ENCODE measurements at regions not wholly inside any gene's neighbourhood (a gene's known extent, or its start where the extent isn't known, plus 50 kb on each side); places are given as distances from the start of the nearest gene placed in this dataset.

DNA sequence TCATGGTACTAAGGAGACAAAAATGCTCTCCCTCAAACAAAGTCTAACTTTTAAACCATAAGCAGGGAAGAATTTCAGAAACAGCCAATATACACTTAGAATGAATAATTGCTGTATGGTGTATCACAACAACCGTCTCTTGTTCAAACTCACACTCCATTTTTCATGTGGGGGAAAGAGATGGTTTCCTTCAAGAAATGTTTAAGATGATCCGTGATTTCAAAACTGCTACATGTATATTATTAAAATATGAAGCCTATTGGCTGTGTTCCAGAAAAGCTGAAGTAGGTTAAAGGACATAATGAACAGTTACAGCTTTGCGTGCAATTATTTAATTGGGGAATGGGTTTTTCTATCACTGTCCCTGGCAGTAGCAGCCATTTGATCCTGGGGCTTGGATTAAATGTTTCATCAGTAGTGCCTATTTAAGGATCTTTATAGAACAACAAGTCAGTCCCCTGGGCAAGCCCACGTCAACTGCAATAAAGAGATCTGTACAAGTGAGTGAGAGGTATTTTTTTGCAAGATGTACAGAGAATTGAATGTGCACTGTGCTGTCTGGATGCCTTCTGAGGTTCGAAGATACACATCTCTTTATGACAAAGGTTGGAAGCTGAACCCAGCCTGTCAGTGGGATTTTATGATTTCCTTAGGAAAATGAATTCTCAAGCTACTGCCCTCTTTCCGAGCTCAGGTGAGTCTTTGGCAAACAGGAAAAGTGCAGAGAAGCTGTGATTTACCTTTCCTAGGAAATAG, 337.2 kb upstream of the RARB start:
- no peak overlapping the region for H3K27ac ChIP-seq (ENCODE audit: low read depth in 1 of 2, low read length in 2 of 2)

DNA sequence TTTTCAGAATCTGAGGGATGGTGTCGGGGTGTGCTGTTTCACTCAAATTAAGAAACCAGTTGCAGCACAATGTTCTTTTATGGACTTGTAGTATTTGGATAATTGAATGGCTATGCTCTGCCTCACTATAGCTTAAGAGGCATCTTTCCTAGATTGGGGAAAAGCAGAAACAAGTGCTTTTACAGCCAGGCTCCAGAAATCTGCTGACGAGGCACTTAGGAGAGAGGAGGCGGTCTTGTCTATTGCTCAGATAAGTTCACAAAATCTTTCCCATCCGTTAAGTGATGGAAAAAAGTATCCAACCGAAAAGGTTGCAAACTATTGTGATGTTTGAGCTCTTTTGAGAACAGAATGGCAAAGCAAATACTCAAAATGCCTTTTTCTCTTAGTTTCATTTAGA, 336.1 kb upstream of the RARB start:
- DNase-seq, result no peak
- no peak overlapping the region for H2AFZ ChIP-seq (ENCODE audit: insufficient read depth, low read depth, low read length, poor library complexity, severe bottlenecking)
- H3K9me3 ChIP-seq (replicated peaks in 1 of 2; ENCODE audit: control insufficient read depth in 1 of 2, insufficient read depth in 1 of 2, low read length in 2 of 2), result no peaks in the 10 kb centered on the region
- H3K4me2 ChIP-seq (replicated peaks; ENCODE audit: extremely low read depth, low read length, poor library complexity, severe bottlenecking), result no peak overlapping the region
- no peaks in the 10 kb centered on the region for H4K20me1 ChIP-seq (ENCODE audit: insufficient read depth, low read length)
- TF ChIP-seq, protein P1, sequence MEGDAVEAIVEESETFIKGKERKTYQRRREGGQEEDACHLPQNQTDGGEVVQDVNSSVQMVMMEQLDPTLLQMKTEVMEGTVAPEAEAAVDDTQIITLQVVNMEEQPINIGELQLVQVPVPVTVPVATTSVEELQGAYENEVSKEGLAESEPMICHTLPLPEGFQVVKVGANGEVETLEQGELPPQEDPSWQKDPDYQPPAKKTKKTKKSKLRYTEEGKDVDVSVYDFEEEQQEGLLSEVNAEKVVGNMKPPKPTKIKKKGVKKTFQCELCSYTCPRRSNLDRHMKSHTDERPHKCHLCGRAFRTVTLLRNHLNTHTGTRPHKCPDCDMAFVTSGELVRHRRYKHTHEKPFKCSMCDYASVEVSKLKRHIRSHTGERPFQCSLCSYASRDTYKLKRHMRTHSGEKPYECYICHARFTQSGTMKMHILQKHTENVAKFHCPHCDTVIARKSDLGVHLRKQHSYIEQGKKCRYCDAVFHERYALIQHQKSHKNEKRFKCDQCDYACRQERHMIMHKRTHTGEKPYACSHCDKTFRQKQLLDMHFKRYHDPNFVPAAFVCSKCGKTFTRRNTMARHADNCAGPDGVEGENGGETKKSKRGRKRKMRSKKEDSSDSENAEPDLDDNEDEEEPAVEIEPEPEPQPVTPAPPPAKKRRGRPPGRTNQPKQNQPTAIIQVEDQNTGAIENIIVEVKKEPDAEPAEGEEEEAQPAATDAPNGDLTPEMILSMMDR (IDR thresholded peaks at IDR 0.05), result no peak
- WGBS (ENCODE audit: insufficient coverage), result 92% methylated on average over 2 of the region's 5 CpGs
- H3K9ac ChIP-seq (ENCODE audit: insufficient read depth, low read length, poor library complexity, severe bottlenecking), result no peak overlapping the region
- no peaks in the 10 kb centered on the region for H3K4me1 ChIP-seq (ENCODE audit: control insufficient read depth in 1 of 2, insufficient read depth in 2 of 2, low read length in 2 of 2)
- no peaks in the 10 kb centered on the region for H3K36me3 ChIP-seq (replicated peaks in 1 of 2; ENCODE audit: control insufficient read depth in 1 of 2, insufficient read depth in 2 of 2, low read length in 2 of 2)
- H3K4me3 Mint-ChIP-seq, result no peak overlapping the region
- no peak overlapping the region for H3K27ac Mint-ChIP-seq
- H3K9me3 Mint-ChIP-seq, result peaks cover 0 to 3% (median 0%) of the 10 kb centered on the region in 7 donors
- H3K27me3 ChIP-seq (ENCODE audit: control insufficient read depth in 2 of 2, insufficient read depth in 2 of 2, low read length in 2 of 2), result no peaks in the 10 kb centered on the region
- no peaks in the 10 kb centered on the region for H3K4me1 Mint-ChIP-seq
- H3K4me3 ChIP-seq (replicated peaks in 1 of 3; ENCODE audit: low read depth in 2 of 3, low read length in 3 of 3), result no peak overlapping the region
- no peaks in the 10 kb centered on the region for H3K36me3 Mint-ChIP-seq
- intact Hi-C loops (cut with micrococcal nuclease), result no loop called here
- no peaks in the 10 kb centered on the region for H3K79me2 ChIP-seq (ENCODE audit: insufficient read depth, low read length)
- no peak overlapping the region for H3K27ac ChIP-seq (ENCODE audit: low read depth in 1 of 2, low read length in 2 of 2)
- no peaks in the 10 kb centered on the region for H3K27me3 Mint-ChIP-seq (ENCODE audit: low read depth in 3 of 3)

More for the DNA sequence above, 337.2 kb upstream of the RARB start:
- H3K27ac Mint-ChIP-seq, result no peak overlapping the region
- H3K9me3 ChIP-seq (replicated peaks in 1 of 2; ENCODE audit: control insufficient read depth in 1 of 2, insufficient read depth in 1 of 2, low read length in 2 of 2), result no peaks in the 10 kb centered on the region
- no peak overlapping the region for H3K9ac ChIP-seq (ENCODE audit: insufficient read depth, low read length, poor library complexity, severe bottlenecking)
- no peaks in the 10 kb centered on the region for H3K27me3 Mint-ChIP-seq (ENCODE audit: low read depth in 3 of 3)
- no peaks in the 10 kb centered on the region for H4K20me1 ChIP-seq (ENCODE audit: insufficient read depth, low read length)
- DNase-seq, result no peak
- H3K9me3 Mint-ChIP-seq, result peaks cover 0 to 3% (median 2%) of the 10 kb centered on the region in 7 donors
- H3K79me2 ChIP-seq (ENCODE audit: insufficient read depth, low read length), result no peaks in the 10 kb centered on the region
- WGBS (ENCODE audit: insufficient coverage), result 78% methylated on average over 4 of the region's 6 CpGs
- H3K36me3 ChIP-seq (replicated peaks in 1 of 2; ENCODE audit: control insufficient read depth in 1 of 2, insufficient read depth in 2 of 2, low read length in 2 of 2), result no peaks in the 10 kb centered on the region
- no peaks in the 10 kb centered on the region for H3K4me1 ChIP-seq (ENCODE audit: control insufficient read depth in 1 of 2, insufficient read depth in 2 of 2, low read length in 2 of 2)
- TF ChIP-seq, protein P1 (IDR thresholded peaks at IDR 0.05), result no peak
- H3K36me3 Mint-ChIP-seq, result no peaks in the 10 kb centered on the region
- no peak overlapping the region for H2AFZ ChIP-seq (ENCODE audit: insufficient read depth, low read depth, low read length, poor library complexity, severe bottlenecking)
- no peak overlapping the region for H3K4me2 ChIP-seq (replicated peaks; ENCODE audit: extremely low read depth, low read length, poor library complexity, severe bottlenecking)
- H3K27me3 ChIP-seq (ENCODE audit: control insufficient read depth in 2 of 2, insufficient read depth in 2 of 2, low read length in 2 of 2), result no peaks in the 10 kb centered on the region
- no peaks in the 10 kb centered on the region for H3K4me1 Mint-ChIP-seq
- H3K4me3 ChIP-seq (replicated peaks in 1 of 3; ENCODE audit: low read depth in 2 of 3, low read length in 3 of 3), result no peak overlapping the region
- no peak overlapping the region for H3K4me3 Mint-ChIP-seq
- intact Hi-C loops (cut with micrococcal nuclease), result no loop called here

Data from CD14-positive monocyte (primary cell).